Osteocyte (in vitro differentiated cells): ENCODE measurements at regions not wholly inside any gene's neighbourhood (a gene's known extent, or its start where the extent isn't known, plus 50 kb on each side); places are given as distances from the start of the nearest gene placed in this dataset.

ENCODE experiments used
- DNase-seq: peaks from one replicate; pipeline ENCODE4 v3.0.0; 2021; ENCODE audit warnings: mixed read lengths; ENCODE audit not compliant: unreplicated experiment; ENCODE audit errors: extremely low spot score
- H3K27ac Mint-ChIP-seq: one replicate; pipeline ENCODE4 v1.8.0; 2021; ENCODE audit warnings: mild to moderate bottlenecking, mixed read lengths; ENCODE audit not compliant: unreplicated experiment
- H3K27me3 Mint-ChIP-seq: one replicate; pipeline ENCODE4 v1.8.0; 2021; ENCODE audit warnings: mixed read lengths; ENCODE audit not compliant: unreplicated experiment
- H3K36me3 Mint-ChIP-seq: one replicate; pipeline ENCODE4 v1.8.0; 2021; ENCODE audit warnings: mixed read lengths; ENCODE audit not compliant: unreplicated experiment
- H3K4me1 Mint-ChIP-seq: one replicate; pipeline ENCODE4 v1.8.0; 2021; ENCODE audit warnings: mixed read lengths; ENCODE audit not compliant: unreplicated experiment
- H3K4me3 Mint-ChIP-seq: one replicate; pipeline ENCODE4 v1.8.0; 2021; ENCODE audit warnings: mild to moderate bottlenecking, moderate library complexity, mixed read lengths; ENCODE audit not compliant: unreplicated experiment
- H3K9me3 Mint-ChIP-seq: one replicate; pipeline ENCODE4 v1.8.0; 2021; ENCODE audit warnings: mixed read lengths; ENCODE audit not compliant: unreplicated experiment
- CTCF ChIP-seq: fragments of 200-600 bp; sonication (generic); IDR thresholded peaks from 2 replicates; pipeline ENCODE4 v1.5.0; 2021; ENCODE audit warnings: antibody characterized with exemption, mild to moderate bottlenecking, moderate library complexity

- Mint-ChIP-seq H3K27ac (no peak overlapping the region), H3K27me3 (no peaks in the 10 kb centered on the region), H3K36me3 (no peaks in the 10 kb centered on the region), H3K4me3 (no peak overlapping the region), H3K9me3 (no peaks in the 10 kb centered on the region), H3K4me1 (no peaks in the 10 kb centered on the region)
- no peak for DNase-seq
- no peak for TF ChIP-seq CTCF
Observed at GRCh38 chr4:125235971-125236370, 78.8 kb upstream of the FAT4 start.

- DNase-seq: no peak
- no peak for TF ChIP-seq CTCF
- H3K36me3 Mint-ChIP-seq: no peaks in the 10 kb centered on the region
- no peaks in the 10 kb centered on the region for H3K27me3 Mint-ChIP-seq
- H3K9me3 Mint-ChIP-seq: no peaks in the 10 kb centered on the region
- no peaks in the 10 kb centered on the region for H3K4me1 Mint-ChIP-seq
- H3K4me3 Mint-ChIP-seq: no peak overlapping the region
- no peak overlapping the region for H3K27ac Mint-ChIP-seq
Observed at GRCh38 chr4:125231661-125232060, 83.1 kb upstream of the FAT4 start.

- Mint-ChIP-seq H3K4me3 (no peak overlapping the region), H3K36me3 (no peaks in the 10 kb centered on the region), H3K27ac (no peak overlapping the region), H3K9me3 (no peaks in the 10 kb centered on the region), H3K4me1 (no peaks in the 10 kb centered on the region), H3K27me3 (no peaks in the 10 kb centered on the region)
- no peak for TF ChIP-seq CTCF
- no peak for DNase-seq
Observed at GRCh38 chr4:125229596-125230058, 85.1 kb upstream of the FAT4 start.

- Mint-ChIP-seq H3K36me3 (no peaks in the 10 kb centered on the region), H3K4me1 (no peaks in the 10 kb centered on the region)
- DNase-seq: no peak
Observed at GRCh38 chr4:125225806-125226205, 88.9 kb upstream of the FAT4 start.

GRCh38 chr4:125200556-125200955 lies 114.2 kb upstream of the FAT4 start:
- DNase-seq: no peak
- no peaks in the 10 kb centered on the region for H3K36me3 Mint-ChIP-seq
- H3K4me3 Mint-ChIP-seq: no peak overlapping the region
- TF ChIP-seq CTCF: no peak
- no peaks in the 10 kb centered on the region for H3K4me1 Mint-ChIP-seq
- H3K9me3 Mint-ChIP-seq: no peaks in the 10 kb centered on the region
- no peaks in the 10 kb centered on the region for H3K27me3 Mint-ChIP-seq
- no peak overlapping the region for H3K27ac Mint-ChIP-seq

More at GRCh38 chr4:125225806-125226205, 88.9 kb upstream of the FAT4 start:
- H3K27me3 Mint-ChIP-seq: no peaks in the 10 kb centered on the region
- H3K4me3 Mint-ChIP-seq: no peak overlapping the region
- TF ChIP-seq CTCF: no peak
- no peak overlapping the region for H3K27ac Mint-ChIP-seq
- no peaks in the 10 kb centered on the region for H3K9me3 Mint-ChIP-seq
